ENCODE measurements at regions not wholly inside any gene's neighbourhood (a gene's known extent, or its start where the extent isn't known, plus 50 kb on each side); places are given as distances from the start of the nearest gene placed in this dataset.

DNA sequence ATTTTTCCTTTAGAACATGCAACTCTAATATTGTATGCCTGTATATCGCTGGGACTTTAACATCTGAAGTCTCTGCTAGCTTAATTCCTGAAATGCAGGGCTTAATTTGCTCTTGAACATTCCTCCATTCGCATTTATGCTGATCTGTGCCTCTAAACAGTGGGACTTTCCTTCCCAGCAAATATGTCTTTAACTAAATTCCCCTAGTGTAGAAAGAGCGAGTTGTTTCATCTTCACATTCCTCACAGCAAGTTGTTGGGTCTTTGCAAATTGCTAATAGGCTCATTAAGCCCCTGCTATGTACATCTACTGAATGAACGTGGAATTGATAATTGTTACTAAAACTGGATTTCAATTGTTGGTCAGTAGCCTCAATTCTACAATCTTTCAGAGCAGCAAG lies 118.4 kb upstream of the OBI1 start:
- no peak overlapping the region for H3K9ac ChIP-seq (ENCODE audit: low read length)
- H4K20me1 ChIP-seq (ENCODE audit: insufficient read depth, low read length): no peaks in the 10 kb centered on the region
- peaks cover 18% of the 10 kb centered on the region for H3K4me1 ChIP-seq (ENCODE audit: low read length)
- TF ChIP-seq CTCF (IDR thresholded peaks at IDR 0.05; ENCODE audit: low read depth, low read length): no peak
- TF ChIP-seq EZH2phosphoT487 (IDR thresholded peaks at IDR 0.05; ENCODE audit: low read depth): no peak
- no peaks in the 10 kb centered on the region for H3K27me3 ChIP-seq (ENCODE audit: low read depth, low read length)
- H3K79me2 ChIP-seq (ENCODE audit: low read length): no peaks in the 10 kb centered on the region
- H3K27ac ChIP-seq (ENCODE audit: low read length): no peak overlapping the region
- H3K9me3 ChIP-seq (ENCODE audit: insufficient read depth, low read length): no peaks in the 10 kb centered on the region
- H3K4me3 ChIP-seq (ENCODE audit: low read length): no peak overlapping the region
- H2AFZ ChIP-seq (ENCODE audit: low read depth, low read length): no peak overlapping the region
- H3K36me3 ChIP-seq (replicated peaks; ENCODE audit: low read depth, low read length): no peaks in the 10 kb centered on the region
- no peak overlapping the region for H3K4me2 ChIP-seq (ENCODE audit: low read length)

- Histone ChIP-seq H3K9me3 (ENCODE audit: insufficient read depth, low read length) (no peaks in the 10 kb centered on the region), H4K20me1 (ENCODE audit: insufficient read depth, low read length) (no peaks in the 10 kb centered on the region), H3K27me3 (ENCODE audit: low read depth, low read length) (no peaks in the 10 kb centered on the region), H3K9ac (ENCODE audit: low read length) (no peak overlapping the region), H3K4me3 (ENCODE audit: low read length) (no peak overlapping the region), H3K79me2 (ENCODE audit: low read length) (no peaks in the 10 kb centered on the region), H3K27ac (ENCODE audit: low read length) (no peak overlapping the region), H3K4me2 (ENCODE audit: low read length) (no peak overlapping the region), H3K36me3 (replicated peaks; ENCODE audit: low read depth, low read length) (no peaks in the 10 kb centered on the region), H2AFZ (ENCODE audit: low read depth, low read length) (no peak overlapping the region), H3K4me1 (ENCODE audit: low read length) (peaks cover 11% of the 10 kb centered on the region)
- no peak for TF ChIP-seq CTCF (IDR thresholded peaks at IDR 0.05; ENCODE audit: low read depth, low read length)
- TF ChIP-seq EZH2phosphoT487 (IDR thresholded peaks at IDR 0.05; ENCODE audit: low read depth): no peak
Measured at GRCh38 chr13:78772933-78773332, 114.0 kb upstream of the OBI1 start.

GRCh38 chr13:78770601-78771000 lies 111.6 kb upstream of the OBI1 start:
- Histone ChIP-seq H2AFZ (ENCODE audit: low read depth, low read length) (no peak overlapping the region), H3K9me3 (ENCODE audit: insufficient read depth, low read length) (no peaks in the 10 kb centered on the region), H3K4me2 (ENCODE audit: low read length) (no peak overlapping the region), H4K20me1 (ENCODE audit: insufficient read depth, low read length) (no peaks in the 10 kb centered on the region), H3K79me2 (ENCODE audit: low read length) (no peaks in the 10 kb centered on the region), H3K36me3 (replicated peaks; ENCODE audit: low read depth, low read length) (no peaks in the 10 kb centered on the region), H3K27ac (ENCODE audit: low read length) (no peak overlapping the region), H3K4me3 (ENCODE audit: low read length) (no peak overlapping the region), H3K9ac (ENCODE audit: low read length) (no peak overlapping the region), H3K27me3 (ENCODE audit: low read depth, low read length) (no peaks in the 10 kb centered on the region), H3K4me1 (ENCODE audit: low read length) (peaks cover 11% of the 10 kb centered on the region)
- TF ChIP-seq EZH2phosphoT487 (IDR thresholded peaks at IDR 0.05; ENCODE audit: low read depth) (no peak), CTCF (IDR thresholded peaks at IDR 0.05; ENCODE audit: low read depth, low read length) (no peak)

- Histone ChIP-seq H3K27ac (ENCODE audit: low read length) (no peak overlapping the region), H3K27me3 (ENCODE audit: low read depth, low read length) (no peaks in the 10 kb centered on the region), H3K4me1 (ENCODE audit: low read length) (peaks cover 11% of the 10 kb centered on the region), H3K79me2 (ENCODE audit: low read length) (no peaks in the 10 kb centered on the region), H3K4me2 (ENCODE audit: low read length) (no peak overlapping the region), H3K9ac (ENCODE audit: low read length) (no peak overlapping the region), H3K9me3 (ENCODE audit: insufficient read depth, low read length) (no peaks in the 10 kb centered on the region), H3K4me3 (ENCODE audit: low read length) (no peak overlapping the region), H3K36me3 (replicated peaks; ENCODE audit: low read depth, low read length) (no peaks in the 10 kb centered on the region), H4K20me1 (ENCODE audit: insufficient read depth, low read length) (no peaks in the 10 kb centered on the region), H2AFZ (ENCODE audit: low read depth, low read length) (no peak overlapping the region)
- TF ChIP-seq EZH2phosphoT487 (IDR thresholded peaks at IDR 0.05; ENCODE audit: low read depth) (no peak), CTCF (IDR thresholded peaks at IDR 0.05; ENCODE audit: low read depth, low read length) (no peak)
Measured at GRCh38 chr13:78768950-78769349, 110.0 kb upstream of the OBI1 start.

Data from OCI-LY3 (cell line).